MM.1S (cell line): ENCODE measurements at regions not wholly inside any gene's neighbourhood (a gene's known extent, or its start where the extent isn't known, plus 50 kb on each side); places are given as distances from the start of the nearest gene placed in this dataset.

Experiments
- EZH2 ChIP-seq: fragments of 300-600 bp; sonication (generic); optimal IDR thresholded peaks from 2 replicates; pipeline ENCODE3; 2017; ENCODE audit warnings: low read depth, mild to moderate bottlenecking, antibody characterized with exemption, low read length, mixed read lengths
- EZH2phosphoT487 ChIP-seq: fragments of 300-600 bp; sonication (generic); IDR thresholded peaks from 2 replicates; pipeline ENCODE4 v1.6.1; 2018; ENCODE audit warnings: antibody characterized with exemption, low read length
- TF ChIP-seq, protein P1 (sequence below): fragments of 300-600 bp; sonication (generic); IDR thresholded peaks from 2 replicates; pipeline ENCODE4 v1.5.1; 2016; ENCODE audit warnings: antibody characterized with exemption, low read length, mixed read lengths

DNA sequence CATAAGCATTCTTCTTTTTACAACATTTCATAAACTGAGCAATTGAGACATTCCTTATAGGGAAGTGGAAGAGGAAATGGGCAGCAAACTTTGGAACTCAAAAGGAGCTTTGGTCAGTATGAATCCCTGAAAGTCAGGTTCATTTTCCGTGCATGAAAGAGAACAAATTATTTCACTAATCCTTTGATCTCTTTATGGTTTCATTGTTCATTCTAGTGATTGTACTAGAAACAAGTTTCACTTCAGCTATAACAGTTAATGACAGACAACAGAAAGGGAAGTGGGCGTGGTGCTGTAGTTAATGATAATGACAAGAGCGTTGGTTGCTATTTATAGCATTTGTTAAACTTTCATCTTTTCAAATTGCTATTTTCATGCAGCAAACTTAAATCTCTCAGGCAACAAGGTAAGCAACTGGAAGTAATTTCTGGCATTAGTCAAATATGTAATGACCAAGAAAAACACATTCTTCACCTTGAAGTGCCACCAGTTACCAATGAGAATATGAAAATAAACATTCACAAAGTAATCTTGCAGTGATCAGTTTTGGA lies 98.4 kb downstream of the AREG start:
- TF ChIP-seq, protein P1, sequence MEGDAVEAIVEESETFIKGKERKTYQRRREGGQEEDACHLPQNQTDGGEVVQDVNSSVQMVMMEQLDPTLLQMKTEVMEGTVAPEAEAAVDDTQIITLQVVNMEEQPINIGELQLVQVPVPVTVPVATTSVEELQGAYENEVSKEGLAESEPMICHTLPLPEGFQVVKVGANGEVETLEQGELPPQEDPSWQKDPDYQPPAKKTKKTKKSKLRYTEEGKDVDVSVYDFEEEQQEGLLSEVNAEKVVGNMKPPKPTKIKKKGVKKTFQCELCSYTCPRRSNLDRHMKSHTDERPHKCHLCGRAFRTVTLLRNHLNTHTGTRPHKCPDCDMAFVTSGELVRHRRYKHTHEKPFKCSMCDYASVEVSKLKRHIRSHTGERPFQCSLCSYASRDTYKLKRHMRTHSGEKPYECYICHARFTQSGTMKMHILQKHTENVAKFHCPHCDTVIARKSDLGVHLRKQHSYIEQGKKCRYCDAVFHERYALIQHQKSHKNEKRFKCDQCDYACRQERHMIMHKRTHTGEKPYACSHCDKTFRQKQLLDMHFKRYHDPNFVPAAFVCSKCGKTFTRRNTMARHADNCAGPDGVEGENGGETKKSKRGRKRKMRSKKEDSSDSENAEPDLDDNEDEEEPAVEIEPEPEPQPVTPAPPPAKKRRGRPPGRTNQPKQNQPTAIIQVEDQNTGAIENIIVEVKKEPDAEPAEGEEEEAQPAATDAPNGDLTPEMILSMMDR, result no peak
- TF ChIP-seq EZH2 (no peak), EZH2phosphoT487 (no peak)
